HG03066 (cell line): ENCODE measurements at regions not wholly inside any gene's neighbourhood (a gene's known extent, or its start where the extent isn't known, plus 50 kb on each side); places are given as distances from the start of the nearest gene placed in this dataset.
"Not testable (repeated sequence)": the region's sequence is repeated elsewhere in the genome, so short reads cannot be mapped to it uniquely, and the experiment has no call there.

Experiments
- ATAC-seq: cut with Tn5 transposase; IDR thresholded peaks from one replicate; pipeline ENCODE4 v1.9.1; 2021; ENCODE audit warnings: low read depth; ENCODE audit not compliant: unreplicated experiment

DNA sequence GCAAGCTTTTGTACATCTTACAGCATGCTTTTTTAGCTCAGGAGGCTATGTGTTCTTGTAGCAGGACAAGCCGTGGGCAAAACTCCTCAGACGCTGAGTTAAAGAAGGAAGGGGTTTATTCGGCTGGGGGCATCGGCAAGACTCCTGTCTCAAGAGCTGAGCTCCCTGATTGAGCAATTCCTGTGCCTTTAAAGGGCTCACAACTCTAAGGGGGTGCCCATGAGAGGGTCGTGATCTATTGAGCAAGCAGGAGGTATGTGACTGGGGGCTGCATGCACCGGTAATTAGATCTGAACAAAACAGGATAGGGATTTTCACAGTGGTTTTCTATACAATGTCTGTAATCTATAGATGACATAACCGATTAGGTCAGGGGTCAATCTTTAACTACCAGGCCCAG, 456.3 kb downstream of the TMEM135 start:
- ATAC-seq = not testable (repeated sequence)

DNA sequence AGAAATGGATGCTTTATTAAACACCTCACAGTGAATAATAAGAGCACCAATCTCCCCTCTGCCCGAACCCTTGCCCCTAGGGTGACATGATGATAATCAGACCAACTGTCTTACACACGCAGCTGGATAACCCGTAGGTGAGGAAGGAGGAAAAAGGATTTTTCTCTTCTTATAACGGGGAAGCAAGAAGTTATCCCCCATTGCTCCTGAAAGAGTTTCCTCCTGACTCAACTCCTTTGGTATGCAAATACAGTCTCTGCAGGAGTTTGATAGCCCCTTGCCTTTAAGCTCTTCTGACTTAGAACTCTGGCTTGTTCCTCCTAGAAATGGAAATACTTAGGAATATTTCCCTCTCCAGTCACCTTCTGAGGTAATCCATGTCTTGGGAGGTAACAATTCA, 455.8 kb downstream of the TMEM135 start:
- ATAC-seq = no peak

DNA sequence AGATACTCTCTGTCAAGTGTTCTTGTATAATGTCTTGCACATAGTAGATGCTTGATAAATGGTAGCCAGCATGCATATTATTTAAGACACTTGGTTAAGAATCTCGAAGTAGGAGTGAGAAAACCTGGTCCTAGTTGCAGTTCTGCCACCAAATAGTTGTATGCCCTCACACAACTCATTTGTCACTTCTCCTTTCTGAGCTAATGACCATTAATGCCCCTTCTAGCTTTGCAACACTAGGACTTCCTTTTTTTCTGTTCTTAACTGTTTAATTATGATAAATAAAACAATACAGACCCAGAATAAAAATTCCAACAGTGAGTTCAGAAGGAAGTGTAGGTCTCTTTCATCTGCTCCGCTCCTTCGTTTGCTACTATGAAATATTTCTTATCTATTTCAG, 453.6 kb downstream of the TMEM135 start:
- no peak for ATAC-seq

DNA sequence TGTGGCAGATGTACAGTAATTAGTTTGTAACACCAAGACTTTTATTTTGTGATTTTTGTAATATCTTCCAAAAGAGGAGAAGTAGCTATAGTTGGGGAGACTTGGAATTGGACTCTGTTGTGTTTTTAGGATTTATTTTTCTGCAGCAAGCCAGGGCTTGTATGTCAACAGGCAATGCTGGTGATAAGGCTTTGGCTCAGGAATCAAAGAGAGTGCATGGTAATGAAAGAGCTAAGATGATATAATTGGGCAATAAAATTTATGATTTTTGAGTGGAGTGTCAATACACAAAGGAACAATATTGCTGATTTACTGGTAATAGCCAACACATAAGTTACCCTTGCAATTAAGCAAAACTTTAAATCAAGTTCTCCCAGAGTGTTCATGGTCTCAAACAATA, 452.9 kb downstream of the TMEM135 start:
- ATAC-seq = no peak

DNA sequence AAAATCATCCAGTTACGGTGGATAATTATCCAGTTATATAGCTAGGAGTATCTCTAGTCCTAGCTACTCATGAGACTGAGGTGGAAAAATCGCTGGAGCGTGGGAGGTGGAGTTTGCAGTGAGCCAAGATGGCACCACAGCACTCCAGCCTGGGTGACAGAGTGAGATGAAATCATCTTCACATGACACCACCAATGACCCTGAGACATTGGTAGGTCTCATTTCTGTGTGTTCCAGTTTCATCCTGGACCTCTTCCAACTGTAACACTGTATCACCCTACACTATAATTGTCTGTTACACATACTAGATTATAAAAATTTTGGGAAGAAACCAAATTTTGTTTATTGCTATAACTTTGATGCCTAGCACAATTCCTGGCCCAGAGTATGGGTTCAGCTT, 446.8 kb downstream of the TMEM135 start:
- ATAC-seq = no peak

DNA sequence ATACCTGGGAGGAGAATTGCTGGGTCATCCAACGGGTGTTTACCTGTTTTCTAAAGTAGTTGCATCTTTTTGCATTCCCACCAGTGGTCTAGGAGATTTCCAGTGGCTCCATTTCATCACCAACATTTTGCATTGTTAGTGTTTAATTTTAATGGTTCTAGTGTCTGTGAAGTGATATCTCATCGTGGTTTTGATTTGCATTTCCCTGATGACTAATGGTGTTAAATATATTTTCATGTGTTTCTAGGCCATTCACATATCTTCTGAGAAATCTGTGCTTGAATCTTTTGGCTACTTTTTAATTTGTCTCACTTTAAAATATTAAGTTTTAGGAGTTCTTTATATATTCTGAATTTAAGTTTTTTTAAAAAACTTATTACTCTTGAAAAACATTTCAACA, 439.6 kb downstream of the TMEM135 start:
- no peak for ATAC-seq

DNA sequence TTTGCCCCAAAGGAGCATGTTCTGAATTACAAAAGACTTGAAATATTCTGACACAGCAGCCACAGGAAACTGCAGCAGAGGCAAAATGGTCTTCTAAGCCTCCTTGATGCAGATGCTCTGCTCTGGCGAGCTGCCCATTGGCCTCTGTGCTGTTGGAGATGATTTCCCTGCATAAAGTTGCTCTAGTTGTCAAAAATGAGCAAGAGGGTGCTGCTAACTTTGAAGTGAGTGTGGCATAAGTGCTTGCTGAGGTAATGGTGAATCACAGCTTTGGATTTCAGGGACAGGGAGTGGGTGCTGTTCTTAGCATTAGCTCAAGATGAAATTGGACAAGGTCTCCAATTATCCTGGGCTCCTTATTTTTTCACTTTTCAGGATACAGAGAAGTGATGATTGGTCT, 435.4 kb downstream of the TMEM135 start:
- ATAC-seq = no peak

DNA sequence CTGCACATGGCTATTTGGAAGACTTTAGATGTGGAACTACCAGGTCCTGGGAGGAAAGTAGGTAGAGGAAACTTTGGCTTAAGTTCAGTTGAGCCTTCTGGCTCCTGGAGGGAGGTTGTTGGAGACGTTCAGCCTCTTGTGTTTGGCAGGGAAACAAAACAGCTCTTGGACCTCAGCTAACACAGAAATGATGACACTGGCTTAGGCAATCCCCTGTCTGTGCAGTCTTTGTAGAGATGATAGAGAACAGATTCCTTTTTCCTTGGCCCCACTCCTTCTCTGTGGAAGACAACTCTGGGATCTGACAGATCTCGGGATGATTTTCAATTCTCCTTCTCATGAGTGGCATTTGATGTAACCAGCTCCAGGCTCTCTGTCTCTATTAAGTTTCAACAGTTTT, 428.5 kb downstream of the TMEM135 start:
- no peak for ATAC-seq

DNA sequence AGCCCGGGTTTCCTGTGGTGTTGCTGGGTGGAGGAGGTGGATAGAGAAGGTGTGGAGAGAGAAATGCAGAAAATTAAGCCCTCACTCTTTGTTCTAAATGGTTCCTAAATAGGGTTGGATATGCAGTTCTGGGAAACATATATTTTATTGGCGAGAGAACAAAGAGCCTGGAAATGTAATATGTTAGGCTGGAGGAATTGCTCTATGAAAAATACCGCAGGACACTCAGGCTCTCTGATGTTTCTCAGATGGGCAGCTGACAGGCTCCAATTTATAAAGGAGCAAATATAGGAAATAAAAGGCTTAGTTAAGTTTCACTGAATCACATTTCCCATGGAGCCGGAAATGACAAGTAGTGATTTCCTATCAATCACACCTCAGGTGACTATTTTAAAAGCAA, 428.0 kb downstream of the TMEM135 start:
- no peak for ATAC-seq

DNA sequence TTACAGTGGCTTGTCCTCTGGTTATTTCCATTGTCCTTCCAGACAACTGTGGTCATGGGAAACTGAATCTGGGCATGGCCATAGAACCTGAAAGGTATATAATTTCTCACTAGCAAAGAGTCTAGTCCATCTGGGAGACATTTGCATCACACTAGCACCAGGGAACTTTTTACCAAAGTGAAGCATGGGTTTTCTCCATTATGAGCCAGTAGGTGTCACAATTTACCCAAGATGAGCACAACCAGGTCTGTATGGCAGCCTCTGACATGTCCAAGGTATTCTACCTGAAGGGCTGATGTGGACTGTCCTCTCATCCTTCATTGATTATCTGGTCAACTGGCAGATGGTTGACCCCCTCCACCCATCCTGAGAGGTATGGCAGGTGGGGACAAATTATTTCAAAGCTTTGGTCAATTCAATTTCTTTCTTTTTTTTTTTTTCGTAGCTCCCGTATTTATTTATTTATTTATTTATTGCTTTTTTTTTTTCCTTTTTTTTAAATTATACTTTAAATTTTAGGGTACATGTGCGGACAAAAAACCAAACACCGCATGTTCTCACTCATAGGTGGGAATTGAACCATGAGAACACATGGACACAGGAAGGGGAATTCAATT, 425.9 kb downstream of the TMEM135 start:
- peak; percentile 48 for ATAC-seq

DNA sequence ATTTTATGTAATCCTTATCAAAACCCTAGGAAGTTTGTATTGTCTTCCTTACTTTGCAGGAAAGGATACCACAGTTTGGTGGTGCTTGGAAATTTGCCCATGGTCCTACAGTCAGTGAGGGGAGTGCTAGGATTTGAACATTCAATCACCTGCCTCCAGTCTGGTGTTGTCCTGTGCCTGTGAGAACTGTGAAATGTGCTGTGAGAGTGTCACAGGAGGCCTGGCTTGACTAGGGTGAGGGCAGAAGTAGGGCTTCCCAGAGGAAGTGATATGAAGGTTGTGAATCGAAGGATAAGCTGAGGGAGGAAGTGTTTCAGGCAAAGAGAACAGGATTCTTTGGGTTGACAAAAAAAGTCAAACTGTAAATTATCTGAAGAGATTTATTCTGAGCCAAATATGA, 424.4 kb downstream of the TMEM135 start:
- ATAC-seq = no peak

DNA sequence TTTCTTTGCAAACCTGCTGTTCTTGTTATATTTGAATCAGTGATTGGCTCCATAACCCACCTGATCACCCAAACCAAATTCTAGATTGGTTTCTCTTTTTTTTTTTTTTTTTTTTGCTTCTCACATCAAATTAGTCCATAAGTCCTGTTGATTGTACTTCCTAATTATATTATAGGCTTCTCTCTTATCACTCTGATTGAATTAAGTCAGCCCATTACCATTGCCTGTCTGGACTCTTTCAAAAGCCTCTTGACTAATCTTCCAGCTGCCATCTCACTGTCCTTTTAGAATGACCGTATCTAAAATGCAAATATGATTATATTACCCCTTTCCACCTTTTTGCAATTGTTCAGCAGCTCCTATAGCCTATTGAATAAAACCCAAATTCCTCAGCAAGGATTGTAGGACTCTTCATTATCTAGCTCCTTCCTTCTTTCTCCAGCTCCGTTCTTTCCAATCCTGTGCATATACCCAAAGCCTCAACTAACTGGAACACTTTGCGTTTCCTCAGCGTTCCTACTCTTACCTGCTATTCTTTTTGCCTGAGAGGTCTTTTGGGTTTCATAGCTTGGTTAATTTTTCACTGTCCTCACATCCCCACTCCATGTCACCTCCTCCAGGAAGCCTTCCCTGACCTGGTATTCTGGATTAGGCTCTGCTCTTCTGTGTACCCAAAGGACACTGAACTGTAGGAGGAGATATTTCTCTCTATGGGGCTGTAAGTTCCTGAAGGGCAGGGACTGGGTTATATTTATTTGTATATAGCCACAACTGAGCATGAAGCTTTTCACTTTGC, 423.3 kb downstream of the TMEM135 start:
- no peak for ATAC-seq

DNA sequence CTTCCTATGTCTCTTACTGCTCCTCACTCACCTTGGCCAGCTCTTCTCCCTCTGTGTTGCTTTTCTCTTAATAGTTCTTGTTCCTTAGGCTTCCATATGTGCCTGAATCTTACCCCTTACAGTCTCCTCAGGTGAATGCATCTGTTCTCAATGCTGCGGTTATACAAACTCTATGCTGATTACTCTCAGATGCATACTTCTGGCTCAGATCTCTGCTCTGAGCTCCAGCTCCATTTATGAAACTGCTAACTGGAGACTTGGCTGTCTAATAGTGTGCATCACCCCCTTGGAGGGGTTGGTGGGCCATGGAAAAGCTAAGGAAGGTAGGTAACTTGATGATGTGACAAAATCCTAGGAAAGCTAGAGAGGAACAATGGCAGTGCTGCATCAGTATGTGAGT, 422.5 kb downstream of the TMEM135 start:
- no peak for ATAC-seq

DNA sequence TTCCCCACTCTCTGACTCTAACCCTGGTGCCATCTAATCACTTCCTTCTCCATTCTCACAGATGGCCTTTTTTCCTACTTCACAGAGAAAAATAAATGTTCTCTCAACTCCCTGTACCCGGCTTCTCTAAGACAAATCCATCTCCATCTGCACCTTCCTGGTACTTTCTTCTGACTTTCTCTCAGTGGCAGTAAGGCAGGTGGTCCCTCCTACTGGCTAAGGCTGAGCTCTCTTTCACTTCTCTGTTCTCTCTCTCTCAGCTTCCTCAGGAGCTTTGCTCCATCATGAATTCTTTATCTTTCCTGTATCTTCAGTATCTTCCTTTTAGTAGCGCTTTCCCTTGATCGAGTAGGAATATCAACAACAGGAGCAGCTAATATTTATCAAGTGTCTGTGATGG, 421.6 kb downstream of the TMEM135 start:
- ATAC-seq = no peak

DNA sequence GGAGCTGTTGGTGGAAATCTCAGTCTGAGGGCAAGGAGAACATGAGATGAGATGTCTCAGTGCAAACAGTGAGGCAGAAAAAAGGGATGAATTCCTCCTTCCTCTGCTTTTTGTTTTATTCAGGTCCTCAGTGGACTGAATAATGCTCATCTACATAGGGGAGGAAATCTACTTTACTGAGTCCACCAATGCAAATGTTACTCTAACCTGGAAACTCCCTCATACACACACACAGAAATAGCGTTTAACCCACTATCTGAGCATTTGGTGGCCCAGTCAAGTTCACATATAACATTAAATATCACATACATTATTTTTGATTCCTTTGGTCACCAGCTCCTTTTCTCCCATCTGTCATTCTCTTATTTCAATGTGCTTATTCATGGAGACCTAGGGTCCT, 418.8 kb downstream of the TMEM135 start:
- ATAC-seq = no peak

DNA sequence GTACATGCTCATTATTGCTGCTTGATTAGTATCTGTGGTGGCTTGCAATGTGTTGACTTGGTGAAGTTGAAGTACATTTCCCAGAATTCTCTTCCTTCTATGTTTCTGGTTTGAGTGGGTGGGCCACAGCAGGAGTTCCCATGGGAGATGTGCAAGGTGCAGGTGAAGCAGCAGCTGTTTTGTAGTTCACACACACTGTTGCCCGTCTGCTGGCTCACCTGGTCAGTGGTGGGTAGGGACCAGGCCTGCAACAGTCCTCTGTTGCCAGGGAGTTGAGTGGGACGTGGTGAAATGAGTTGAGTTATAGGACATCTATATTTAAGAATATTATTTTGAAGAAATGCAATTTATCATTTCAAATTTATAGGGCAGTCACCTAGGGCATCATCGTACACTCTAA, 417.4 kb downstream of the TMEM135 start:
- no peak for ATAC-seq

DNA sequence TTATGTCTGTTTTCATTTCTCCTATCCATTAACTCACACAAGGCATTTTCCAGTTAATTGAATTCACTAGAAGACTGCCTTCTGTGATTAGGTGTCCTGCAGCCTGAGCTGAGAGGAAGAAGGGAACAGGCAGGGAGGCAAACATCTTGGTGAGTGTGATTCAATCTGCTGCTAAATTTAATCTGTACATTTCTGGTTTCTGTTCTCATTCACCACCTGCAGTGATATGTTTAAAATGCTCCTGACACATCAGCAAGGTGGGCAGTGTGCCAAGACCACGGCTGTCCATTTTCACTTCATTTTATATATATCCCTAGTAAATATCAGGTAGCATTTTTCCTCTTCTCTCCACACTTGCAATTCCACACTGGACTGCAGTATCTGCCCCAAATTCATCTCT, 416.5 kb downstream of the TMEM135 start:
- peak; percentile 80 for ATAC-seq

DNA sequence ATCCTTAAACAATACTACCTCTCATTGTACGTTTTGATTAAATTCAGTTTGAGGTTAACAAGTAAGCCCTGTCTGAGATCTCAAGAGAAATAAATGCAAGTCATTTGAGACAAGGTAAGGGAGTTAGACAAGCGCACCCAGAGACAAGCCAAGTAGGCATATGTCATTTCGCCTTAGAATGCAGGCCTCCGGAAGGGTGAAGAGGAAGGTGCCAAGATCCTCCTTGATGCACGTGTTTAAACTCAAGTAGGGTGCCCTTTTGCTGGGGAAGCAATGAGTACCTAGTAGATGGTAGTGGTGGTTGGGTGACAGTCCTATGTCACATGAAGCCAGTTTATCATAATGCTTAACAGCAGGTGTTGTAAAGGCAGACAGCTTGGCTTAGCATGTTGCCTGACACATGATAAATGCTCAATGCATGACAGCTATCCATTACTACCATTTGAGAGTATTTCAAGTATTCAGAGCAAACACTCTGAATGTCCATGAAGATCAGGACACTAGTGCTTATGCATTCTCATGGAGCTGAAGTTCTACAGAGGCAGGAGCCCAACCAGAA, 415.9 kb downstream of the TMEM135 start:
- no peak for ATAC-seq

DNA sequence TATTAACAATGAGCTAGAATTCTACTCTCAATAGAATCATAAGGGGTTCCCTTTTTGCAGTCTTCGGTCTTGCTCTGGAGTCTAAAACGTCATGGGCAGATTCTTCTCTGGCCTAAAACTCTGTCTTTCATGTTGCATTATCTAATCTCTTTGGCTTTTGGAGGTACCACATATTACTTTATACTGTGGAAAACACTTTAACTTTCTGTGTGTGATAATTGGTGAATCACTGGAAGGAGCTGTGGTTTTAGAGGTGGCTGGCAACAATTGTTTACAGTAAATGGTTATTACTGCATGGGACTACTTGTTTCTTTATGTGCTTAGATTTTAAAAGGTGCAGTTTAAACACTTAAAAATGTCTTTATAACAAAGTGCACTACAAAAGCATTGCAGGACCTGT, 414.3 kb downstream of the TMEM135 start:
- not testable (repeated sequence) for ATAC-seq

DNA sequence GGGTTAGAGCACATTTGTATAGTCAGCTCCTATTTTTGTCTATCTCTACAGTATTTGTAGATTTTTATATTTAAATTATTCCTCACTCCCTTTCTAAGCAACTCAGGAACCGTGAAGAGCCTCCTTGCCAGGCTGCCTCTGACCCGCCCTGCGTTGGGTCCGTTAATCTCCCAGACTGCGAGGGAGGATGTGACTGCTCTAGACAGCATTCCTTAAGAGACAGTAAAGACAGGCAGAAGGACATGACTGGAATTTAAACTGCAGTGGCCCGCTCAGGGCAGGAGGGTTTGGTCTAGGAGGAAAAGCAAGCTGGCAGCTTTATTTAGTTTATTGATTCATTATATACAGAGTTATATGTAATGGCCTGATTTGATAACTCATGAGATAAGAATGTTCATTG, 413.7 kb downstream of the TMEM135 start:
- ATAC-seq = no peak

DNA sequence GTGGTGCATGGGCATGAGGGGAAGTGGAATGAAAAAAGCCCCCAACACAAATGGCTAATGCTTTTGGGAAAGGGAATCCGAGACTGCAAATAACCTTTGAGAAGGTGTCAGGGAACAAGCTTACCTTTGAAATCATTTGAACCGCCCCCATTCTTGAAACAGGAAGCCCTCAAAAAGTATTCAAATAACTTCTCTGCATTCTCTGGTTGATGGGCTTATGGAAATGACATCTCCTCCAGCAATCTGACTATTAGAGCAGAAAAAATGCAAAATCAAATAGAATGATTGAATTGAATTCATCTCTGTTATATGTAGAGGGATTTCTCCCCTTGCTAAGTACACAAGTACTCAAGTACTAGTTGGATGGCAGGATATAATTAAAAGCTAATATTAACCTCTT, 409.9 kb downstream of the TMEM135 start:
- no peak for ATAC-seq

DNA sequence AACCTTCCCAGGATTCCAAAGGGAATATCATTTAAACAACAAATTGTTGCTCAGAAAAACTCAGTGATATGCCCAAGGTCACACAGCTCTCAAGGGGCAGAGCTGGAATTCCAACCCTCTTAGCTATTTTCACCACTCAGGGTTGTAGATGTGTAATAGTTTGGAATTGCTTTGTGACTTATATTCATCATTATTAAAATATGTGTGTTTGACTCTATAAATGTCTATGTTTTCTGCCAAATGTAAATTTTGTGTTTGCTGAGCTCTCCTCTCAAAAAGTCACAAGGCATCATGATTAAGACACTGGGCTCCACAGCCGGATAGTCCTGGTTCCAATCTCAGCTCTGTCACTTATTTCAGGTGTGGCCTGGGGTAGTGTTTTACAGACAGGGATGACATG, 407.3 kb downstream of the TMEM135 start:
- no peak for ATAC-seq
